GM21515 (cell line): ENCODE measurements at regions not wholly inside any gene's neighbourhood (a gene's known extent, or its start where the extent isn't known, plus 50 kb on each side); places are given as distances from the start of the nearest gene placed in this dataset.

Experiments used
- ATAC-seq: cut with Tn5 transposase; IDR thresholded peaks from one replicate; pipeline ENCODE4 v1.9.1; 2021; ENCODE audit not compliant: unreplicated experiment

DNA sequence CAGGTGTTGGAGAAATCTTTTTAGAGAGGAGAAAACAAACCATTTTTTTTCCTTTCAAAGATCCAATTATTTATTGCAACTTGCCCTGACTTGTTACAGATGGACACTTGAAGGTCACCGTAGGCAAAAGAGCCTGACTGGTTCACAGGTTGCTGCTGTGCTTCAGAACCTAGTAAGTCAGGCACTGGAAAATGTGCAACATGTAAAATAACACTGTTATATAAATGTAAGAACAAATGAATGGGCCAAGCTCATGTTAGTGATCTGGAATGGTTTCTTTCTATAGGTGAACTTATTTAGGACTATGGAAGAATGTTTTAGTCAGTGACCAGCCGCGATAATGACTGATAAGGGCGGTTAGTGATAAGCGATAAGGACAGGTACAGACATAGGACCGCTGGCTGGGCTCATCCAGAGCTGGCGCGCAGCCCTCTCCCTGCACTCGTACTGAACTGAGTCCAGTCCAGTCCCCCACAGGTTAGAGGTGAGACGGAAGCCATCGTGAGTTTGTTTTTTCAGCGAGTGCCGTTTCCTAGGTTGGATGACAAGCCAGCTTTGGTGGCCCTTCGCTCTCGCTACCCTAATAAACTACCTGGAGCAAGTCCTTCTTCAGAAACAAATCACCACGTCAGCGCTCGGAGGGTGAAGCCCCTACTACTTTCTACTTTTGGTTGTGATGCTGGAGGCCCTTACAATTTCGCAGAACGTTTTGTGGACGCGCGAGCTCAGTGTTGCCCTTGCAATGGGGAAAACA is 94.4 kb upstream of the PRDM1 start:
- peak; percentile 35 for ATAC-seq

DNA sequence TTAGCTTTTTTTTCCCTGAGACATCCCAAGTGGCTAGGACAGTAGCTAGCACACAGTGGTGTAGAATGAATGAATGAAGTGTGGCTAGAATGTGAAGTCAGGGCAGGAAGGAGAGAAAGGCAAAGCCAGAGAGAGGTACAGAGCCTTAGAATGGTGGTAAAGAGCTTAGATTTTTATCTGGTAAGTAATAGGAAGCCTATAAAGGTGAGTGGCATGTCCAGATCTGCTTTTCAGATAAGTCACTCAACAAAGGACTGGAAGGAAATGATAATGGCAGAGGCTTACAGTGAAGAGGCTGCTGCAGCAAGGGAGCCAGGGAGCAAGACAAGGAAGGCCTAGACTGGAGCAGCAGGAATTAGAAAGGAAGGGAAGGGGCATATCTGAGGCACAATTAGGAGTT is 96.0 kb upstream of the PRDM1 start:
- ATAC-seq, result no peak

DNA sequence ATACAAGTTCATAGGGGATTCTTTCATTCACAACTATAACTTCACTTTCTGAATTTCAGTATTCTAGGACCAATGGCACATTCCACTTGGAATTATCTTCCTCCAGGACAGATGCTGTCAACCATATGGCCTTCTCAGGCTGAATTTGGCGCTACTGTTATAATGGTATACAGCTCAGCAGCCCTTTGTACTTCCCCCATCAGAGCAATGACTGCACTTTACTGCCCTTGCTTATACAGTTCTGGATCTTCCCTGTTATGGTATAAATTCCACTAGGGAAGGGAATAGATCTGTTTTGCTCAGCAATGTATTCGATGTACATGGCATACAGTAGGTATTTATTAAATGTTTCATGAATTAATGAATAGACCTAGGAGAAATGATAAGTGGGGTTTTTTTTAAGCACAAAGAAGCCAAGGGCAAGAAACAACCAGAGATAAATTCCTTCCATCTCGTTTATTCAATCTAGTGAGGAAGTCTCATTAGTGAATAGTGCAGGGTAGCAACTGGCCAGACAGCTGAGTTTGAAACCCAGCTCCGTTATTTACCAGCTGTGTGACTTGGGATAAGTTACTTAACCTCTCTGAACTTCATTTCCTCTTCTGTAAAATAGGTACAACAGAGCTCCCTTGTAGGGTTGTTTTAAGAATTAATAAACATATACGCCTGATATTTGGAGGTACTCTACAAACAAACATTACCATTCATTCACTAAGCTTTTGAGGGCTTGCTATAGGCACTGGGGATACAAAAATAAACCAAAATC is 97.1 kb upstream of the PRDM1 start:
- no peak for ATAC-seq

DNA sequence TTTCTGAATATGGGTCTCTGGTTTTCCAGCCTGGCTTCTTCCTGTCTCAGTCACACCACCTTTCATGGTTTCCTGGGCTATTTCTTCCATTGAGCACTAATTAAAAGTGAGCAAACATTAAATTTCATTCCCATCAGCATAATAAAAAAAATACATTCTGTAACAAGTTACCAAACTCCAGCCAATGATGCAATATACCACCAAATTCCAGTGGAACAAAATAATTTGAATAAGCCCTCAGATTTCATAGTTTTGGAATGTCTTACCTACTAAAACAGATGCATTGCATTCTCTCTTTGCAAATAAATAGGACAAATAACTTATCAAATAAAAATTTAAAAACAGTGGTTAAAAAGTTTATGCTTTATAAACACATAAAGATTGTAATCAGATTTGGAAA is 97.8 kb upstream of the PRDM1 start:
- no peak for ATAC-seq

DNA sequence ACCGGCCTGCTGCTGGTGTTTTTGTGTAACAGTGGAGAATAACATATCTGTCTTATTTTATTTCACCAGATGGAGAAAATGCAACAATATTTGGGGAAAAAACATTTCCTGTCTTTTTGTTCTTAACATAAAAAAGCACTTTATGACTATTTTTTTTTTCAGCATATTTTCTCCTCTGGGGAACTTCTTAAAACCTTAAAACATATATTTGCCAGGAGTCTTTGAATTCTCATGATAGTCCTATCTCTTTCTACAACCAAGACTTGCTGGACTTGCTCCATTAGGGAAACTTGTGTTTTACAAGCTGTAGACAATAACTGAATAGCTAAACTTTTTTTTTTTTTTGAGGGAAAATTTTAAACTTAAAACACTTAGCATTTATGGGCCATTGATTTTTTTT is 98.6 kb upstream of the PRDM1 start:
- ATAC-seq, result no peak

DNA sequence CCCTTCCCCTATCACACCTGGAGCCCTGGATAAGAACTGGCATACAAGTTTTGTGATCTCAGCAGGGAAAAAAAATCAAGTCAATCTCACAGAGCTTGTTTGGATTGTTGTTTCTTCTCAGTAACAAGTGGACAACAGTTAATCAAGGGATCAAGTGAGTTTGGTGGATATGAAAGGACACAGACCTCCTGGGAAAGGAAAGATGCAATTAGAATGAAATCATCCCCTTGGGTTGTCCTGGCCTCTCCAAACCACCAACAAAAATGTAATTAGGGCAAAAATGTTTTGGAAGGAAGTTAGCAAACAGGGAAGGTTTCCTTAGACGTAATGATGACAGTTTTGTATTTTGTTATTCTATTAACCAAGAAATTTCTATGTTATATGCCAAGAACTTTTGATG is 99.1 kb upstream of the PRDM1 start:
- no peak for ATAC-seq

DNA sequence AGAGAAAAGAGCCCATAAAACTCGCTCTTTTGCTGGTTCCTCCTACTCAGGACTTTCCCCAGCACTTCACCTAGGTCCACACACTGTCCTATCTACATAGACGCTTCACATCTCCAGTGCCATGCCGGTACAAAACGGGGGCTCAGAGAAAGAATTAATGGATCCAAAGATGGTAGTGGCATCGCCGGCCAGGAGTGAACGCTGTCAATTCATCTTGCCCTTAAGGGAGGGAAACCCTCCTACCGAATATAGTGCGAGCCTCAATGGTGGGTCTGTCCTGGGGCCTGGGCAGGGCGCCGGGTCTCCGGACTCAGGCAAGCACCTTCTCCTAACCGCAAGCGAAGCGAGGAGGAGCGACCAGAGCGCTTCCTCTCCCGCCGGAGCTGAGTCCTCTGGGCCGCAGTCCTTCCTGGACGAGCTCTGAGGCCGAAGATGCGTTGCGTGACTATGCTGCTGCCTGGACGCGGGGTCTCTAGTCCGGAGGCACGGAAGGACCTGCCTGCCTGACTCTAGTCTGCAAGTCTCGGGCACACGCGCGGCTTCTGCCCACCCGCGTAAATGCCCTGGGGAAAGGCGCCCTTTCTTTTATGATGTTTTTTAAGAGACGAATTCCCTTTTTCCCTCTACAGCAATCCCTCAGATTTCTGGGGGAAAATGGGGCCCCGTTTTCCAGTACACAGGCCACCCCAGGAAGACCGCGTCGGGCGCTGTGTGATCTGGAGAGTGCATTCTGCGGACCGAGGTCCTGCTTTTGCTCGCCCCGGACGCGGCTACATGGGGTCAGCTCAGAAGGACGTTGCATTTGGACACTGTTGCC is 100.1 kb upstream of the PRDM1 start:
- no peak for ATAC-seq

DNA sequence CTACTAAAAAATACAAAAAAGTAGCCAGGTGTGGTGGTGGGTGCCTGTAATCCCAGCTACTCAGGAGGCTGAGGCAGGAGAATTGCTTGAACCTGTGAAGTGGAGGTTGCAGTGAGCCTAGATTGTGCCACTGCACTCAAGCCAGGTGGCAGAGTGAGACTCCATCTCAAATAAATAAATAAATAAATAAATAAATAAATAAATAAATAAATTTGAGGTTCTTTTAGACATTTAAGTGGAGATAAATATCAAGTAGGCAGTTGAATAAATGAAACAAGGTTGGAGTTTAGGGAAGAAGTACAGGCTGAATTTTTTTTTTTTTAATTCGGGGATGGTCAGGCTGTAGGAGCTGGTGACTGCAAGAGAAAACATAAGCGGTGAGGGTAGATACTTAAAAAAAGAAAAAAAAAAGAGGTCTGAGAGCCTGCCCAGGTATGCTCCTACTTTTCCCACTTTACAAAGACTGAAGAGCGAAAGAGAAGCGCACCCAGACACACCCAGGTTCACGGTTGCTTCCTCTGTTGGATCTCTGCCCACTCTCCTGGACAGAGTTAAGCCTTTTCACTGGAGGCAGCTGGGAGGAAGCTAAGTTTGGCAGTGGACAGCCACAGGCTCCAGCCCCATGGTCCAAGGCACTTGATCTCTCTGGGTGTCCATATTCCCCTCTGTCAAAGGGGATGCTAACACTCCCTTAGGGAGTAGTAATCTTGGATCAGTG is 100.9 kb upstream of the PRDM1 start:
- ATAC-seq, result no peak

DNA sequence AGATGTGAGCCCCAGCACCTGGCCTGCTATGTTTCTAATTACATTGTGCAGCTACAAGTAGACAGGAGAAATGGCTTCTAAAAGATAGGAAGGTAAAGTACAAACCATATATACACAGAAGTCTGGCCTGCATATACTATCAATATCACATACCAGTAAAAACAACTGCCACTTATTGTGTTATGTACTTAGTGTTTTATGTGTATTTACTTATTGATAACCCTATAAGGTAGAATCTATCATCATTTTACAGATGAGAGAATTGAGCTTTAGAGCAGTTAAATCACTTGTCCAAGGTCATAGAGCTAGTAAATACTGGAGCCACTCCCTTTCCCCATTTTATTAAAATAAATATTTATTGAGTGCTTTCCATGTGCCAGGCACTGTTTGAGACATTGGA is 102.4 kb upstream of the PRDM1 start:
- no peak for ATAC-seq

DNA sequence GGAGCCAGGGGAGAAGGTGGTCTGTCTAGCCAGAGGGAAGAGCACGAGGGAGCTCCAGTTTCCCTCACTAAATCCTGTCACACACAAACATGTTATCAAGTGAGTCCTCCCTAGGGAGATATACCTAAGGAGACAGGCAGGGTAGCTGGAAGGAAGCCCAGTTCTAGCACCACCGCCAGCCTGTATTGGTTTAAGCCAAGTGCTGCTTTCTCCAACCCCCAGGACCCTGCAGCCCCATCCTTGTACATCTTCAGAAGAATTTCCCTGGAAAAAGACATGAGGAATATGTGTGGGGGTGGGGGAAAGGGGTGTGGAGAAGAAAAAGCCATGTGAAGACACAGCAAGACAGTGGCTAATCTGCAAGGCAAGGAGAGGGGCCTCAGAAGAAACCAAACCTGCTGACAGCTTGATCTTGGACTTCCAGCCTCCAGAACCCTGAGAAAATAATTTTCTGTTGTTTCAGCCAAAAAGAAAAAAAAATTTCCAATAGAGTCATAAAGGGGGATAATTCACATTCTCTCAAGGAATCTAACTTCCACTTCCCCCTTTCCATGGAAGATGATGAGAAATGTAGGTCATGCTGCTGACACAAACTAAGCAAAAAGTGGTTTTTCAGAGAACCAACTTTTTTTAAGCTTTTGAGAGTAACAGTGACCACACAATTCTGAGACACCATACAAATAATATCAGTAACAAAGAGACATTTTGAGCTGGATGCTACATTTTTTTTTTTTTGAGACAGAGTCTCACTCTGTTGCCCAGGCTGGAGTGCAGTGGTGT is 103.2 kb upstream of the PRDM1 start:
- ATAC-seq, result no peak

DNA sequence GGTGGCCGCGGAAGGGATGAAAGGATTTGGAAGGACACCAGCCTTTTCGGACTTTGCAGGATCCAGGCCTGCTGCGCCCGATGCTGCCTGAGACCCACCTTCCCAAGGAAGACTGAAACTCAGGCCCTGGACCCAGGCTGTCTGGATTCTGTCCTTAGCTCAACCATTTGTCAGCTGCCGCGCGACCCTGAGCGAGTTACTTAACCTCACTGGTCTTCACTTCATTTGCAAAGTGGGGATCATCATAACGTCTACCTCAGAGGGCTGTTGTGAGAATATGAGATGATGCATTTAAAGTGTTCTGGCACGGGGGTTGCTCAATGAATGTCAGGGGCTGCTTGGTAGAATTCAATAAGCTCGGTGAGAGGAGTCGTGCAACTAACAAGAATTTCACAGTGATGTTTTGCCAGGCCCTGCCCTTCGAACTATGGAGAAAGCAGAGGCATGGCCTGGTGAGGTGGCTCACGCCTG is 104.2 kb upstream of the PRDM1 start:
- no peak for ATAC-seq

DNA sequence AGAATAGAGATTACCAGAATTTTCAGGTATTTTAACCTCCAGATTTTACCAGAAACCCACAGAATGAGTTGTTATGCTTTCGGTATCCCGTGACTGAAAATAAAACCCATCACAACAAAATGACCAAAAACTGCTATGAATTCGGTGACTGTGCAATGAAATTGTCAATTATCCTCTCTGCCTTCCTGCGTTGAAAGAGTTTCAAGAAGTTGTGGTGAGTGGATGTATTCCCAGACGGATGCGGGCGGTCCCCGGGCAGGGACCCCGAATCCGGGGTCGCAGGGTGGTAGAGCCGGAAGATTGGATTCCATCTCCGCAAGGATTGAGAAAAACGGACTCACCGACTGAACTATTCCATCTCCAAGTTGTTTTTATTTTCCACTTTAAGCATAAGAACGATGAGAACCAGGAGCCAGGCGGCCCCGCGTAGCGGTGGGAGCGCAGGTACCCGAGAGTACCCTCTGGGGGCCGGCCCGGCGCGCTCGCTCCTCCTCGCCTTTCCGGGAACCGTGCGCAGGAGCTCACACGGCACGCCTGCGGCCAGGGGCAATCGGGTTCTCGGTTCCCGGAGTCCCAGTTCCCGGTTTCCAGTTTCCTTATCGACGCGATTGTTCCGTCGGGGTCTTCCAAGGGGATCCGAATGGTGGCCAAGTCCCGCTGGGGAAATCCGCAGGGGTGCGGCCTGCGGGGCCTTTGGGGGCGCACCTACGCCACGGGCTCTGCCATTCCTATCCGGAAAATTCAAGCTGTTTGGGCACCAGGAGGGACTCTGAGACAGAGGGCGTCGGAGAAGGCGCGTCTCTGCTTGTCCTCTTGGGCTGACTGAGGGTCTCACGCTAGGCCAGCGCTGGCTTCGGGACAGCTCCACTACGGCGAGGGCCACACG is 104.9 kb upstream of the PRDM1 start:
- ATAC-seq, result peak; percentile 52

DNA sequence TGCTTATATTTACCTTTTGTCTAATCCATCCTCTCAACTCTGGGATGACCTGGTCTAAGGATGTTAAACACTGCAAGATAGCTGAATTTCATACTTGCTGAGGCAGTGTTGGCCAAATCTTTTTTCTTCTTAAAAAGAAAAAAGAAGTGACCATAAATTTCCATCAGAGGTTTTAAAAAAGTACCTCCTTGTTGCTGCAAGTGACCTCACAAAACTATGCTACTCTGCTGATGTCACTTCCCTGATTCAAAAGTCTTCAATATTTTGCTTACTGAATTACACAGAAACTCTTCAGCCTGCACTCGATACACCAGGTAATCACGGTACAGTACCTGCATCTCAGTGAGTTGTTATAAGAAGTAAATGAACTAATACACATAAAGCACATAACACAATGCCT is 107.2 kb upstream of the PRDM1 start:
- no peak for ATAC-seq

DNA sequence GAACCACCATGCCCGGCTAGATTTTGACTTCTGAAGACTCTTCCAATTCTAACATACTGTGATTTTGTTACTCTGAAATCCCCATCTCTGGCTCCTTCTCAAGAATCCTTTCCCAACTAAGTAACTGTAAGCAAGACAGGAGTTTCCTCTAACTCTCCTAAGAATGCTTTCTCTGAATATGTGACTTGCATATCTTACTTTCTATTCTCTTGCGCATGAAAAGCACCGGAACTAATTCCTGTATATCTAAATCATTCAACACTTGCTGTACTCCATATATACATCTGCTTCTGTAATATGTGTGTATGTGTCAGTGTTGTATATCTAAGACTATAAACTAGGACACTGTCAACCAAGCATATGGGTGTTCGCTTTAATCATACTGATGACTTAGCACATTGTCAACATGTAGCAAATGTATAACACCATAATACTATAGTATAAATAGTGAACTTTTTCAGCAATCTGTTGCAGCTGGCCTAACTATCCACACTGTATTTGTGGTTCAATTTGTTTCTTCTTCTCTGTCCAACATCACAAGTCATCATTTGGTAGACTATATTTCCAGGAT is 108.1 kb upstream of the PRDM1 start:
- ATAC-seq, result no peak

DNA sequence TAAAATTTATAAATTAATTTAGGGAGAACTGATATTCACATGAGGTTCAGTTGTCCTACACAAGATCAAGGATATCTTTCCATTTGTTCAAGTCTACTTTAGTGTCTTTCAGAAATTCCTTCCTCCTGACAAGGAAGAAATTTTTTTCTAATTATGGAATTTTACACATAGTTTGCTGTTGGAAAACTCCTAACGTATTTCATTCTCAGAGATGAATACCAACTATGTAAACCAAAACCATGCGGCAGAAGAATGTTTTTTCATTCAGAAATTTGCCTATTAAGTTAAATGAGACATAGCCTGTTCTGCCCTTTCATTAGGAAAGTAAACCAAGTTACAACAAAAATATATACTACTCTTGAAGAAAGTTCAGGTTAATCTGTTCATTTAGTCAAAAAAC is 111.2 kb upstream of the PRDM1 start:
- ATAC-seq, result no peak

DNA sequence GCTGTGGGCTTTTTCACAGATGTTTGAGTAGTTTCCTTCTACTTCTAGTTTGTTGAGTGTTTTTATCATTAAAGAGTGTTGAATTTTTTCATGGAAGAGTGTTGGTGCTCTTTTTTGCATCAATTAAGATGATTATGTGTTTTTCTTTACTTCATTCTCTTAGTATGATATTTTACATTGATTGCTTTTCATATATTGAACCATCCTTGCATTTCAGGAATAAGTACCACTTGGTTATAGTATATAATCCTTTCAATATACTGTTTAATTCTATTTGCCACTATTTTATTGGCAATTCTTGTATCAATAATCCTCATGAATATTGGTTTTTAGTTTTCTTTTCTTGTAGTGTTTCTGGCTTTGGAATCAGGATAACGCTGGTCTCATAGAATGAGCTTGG is 113.7 kb upstream of the PRDM1 start:
- ATAC-seq, result no peak

DNA sequence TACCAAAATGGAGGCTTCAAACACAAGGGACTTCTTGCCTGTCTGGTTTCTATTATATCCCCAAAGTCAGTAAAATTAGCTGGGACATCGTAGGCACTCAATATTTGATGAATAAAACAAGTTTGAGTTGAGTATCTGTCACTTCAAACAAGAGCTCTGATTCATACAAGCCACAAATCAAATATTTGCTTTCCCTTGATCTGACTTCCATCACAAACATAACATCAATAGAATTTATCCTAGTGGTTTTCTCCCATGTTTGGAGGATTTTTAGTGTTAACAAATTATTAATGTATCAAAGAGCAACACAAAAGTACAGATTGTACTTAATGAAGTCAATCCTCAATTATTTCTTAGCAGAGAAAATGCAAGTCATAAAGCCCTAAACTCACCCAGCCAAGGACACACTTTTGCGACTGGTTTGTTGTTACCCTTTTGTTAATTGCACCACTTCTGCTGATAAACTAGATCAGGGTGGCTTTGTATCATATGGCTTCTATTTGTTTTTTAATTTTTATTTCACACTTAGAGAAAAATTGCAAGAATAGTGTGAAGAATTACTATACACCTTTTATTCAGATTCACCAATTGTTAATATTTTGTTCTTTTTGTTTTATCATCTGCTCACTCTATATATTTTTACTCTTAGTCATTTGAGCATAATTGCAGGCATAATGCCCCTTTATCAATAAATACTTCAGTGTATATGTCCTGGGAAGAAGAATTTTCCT is 117.4 kb upstream of the PRDM1 start:
- no peak for ATAC-seq

DNA sequence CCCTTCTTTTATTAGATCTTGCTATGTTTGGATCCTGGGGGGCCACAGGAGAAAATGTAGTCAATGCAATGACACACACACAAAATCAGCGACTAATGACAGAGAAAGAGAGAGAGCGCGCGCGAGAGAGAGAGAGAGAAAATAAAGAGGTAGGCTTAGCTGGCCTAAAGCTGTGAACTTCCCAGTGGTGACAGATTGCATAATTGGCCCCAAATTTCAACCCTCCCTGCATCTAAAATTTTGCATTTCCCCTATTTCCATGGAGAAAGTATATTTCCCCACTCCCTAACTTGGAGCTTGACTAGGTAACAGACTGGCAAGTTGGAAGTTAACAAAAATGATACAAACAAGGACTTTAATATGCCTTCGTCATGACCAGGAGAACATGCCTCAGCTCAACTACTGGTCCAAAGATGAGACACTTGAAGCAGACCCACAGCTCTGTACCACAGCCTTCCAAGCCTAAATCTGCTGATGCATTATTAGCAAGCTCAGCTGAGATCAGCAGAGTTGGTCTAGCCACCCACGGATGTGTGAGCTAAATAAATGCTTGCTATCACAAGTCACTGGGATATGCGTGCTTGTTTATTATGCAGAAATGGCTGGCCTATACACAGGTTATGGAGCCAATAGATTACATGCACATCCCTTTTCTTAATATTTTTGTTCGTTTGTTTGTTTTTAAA is 118.1 kb upstream of the PRDM1 start:
- no peak for ATAC-seq
